Stomach smooth muscle (tissue), 2 donors: ENCODE measurements at regions not wholly inside any gene's neighbourhood (a gene's known extent, or its start where the extent isn't known, plus 50 kb on each side); places are given as distances from the start of the nearest gene placed in this dataset.
"Not testable (repeated sequence)": the region's sequence is repeated elsewhere in the genome, so short reads cannot be mapped to it uniquely, and the experiment has no call there.

Experiments used
- H3K27ac ChIP-seq: one replicate; pipeline ENCODE4 v1.7.0; 2013; ENCODE audit warnings: mild to moderate bottlenecking, low read length, inconsistent platforms
- H3K27me3 ChIP-seq, 2 donors: one replicate each; pipeline ENCODE4 v1.7.0; 2013; ENCODE audit warnings: low read length in 2 of 2; ENCODE audit not compliant: insufficient read depth in 2 of 2, control insufficient read depth in 1 of 2
- H3K36me3 ChIP-seq, 2 donors: one replicate each; pipeline ENCODE4 v1.7.0; 2013; ENCODE audit warnings: low read length in 2 of 2; ENCODE audit not compliant: control insufficient read depth in 2 of 2, insufficient read depth in 2 of 2
- H3K4me1 ChIP-seq: one replicate; pipeline ENCODE4 v1.7.0; 2013; ENCODE audit warnings: low read length; ENCODE audit not compliant: control insufficient read depth, insufficient read depth
- H3K4me3 ChIP-seq, 2 donors: one replicate each; pipeline ENCODE4 v1.7.0; 2013; ENCODE audit warnings: low read length in 2 of 2
- H3K9ac ChIP-seq, 2 donors: one replicate each; pipeline ENCODE4 v1.7.0; 2013; ENCODE audit warnings: low read length in 2 of 2, mild to moderate bottlenecking in 1 of 2
- H3K9me3 ChIP-seq, 2 donors: one replicate each; pipeline ENCODE4 v1.7.0; 2013; ENCODE audit warnings: low read length in 2 of 2; ENCODE audit not compliant: control insufficient read depth in 2 of 2
- donor health status: healthy.
- donor health status: Pancreatic carcinoma.

- Histone ChIP-seq H3K4me1 (no peaks in the 10 kb centered on the region), H3K27me3 (no peaks in the 10 kb centered on the region), H3K9me3 (no peaks in the 10 kb centered on the region), H3K36me3 (no peaks in the 10 kb centered on the region), H3K27ac (no peak overlapping the region), H3K4me3 (no peak overlapping the region), H3K9ac (no peak overlapping the region)
Observed at GRCh38 chr4:138113819-138114400, 128.2 kb downstream of the SLC7A11 start.

- H3K4me1 ChIP-seq, H3K9ac ChIP-seq, H3K36me3 ChIP-seq, H3K27ac ChIP-seq, H3K4me3 ChIP-seq, H3K27me3 ChIP-seq, H3K9me3 ChIP-seq: not testable (repeated sequence)
Observed at GRCh38 chr4:138112890-138113289, 129.3 kb downstream of the SLC7A11 start.

- no peak overlapping the region for H3K27ac ChIP-seq
- H3K36me3 ChIP-seq = no peaks in the 10 kb centered on the region
- H3K9me3 ChIP-seq = no peaks in the 10 kb centered on the region
- no peak overlapping the region for H3K4me3 ChIP-seq
- H3K9ac ChIP-seq = no peak overlapping the region
- no peaks in the 10 kb centered on the region for H3K4me1 ChIP-seq
- no peaks in the 10 kb centered on the region for H3K27me3 ChIP-seq
Observed at GRCh38 chr4:138112389-138112788, 129.8 kb downstream of the SLC7A11 start.

- Histone ChIP-seq H3K27ac (no peak overlapping the region), H3K36me3 (no peaks in the 10 kb centered on the region), H3K9ac (no peak overlapping the region), H3K4me3 (no peak overlapping the region), H3K9me3 (no peaks in the 10 kb centered on the region), H3K27me3 (no peaks in the 10 kb centered on the region), H3K4me1 (no peaks in the 10 kb centered on the region)
Observed at GRCh38 chr4:138111462-138112000, 130.6 kb downstream of the SLC7A11 start.

GRCh38 chr4:138110815-138111214 lies 131.3 kb downstream of the SLC7A11 start:
- Histone ChIP-seq H3K4me3 (no peak overlapping the region), H3K4me1 (no peaks in the 10 kb centered on the region), H3K9me3 (no peaks in the 10 kb centered on the region), H3K9ac (no peak overlapping the region), H3K27ac (no peak overlapping the region), H3K27me3 (no peaks in the 10 kb centered on the region), H3K36me3 (no peaks in the 10 kb centered on the region)

- Histone ChIP-seq H3K9ac (no peak overlapping the region), H3K4me1 (no peaks in the 10 kb centered on the region), H3K27ac (no peak overlapping the region), H3K4me3 (no peak overlapping the region), H3K36me3 (no peaks in the 10 kb centered on the region), H3K27me3 (no peaks in the 10 kb centered on the region), H3K9me3 (no peaks in the 10 kb centered on the region)
Observed at GRCh38 chr4:138107023-138107422, 135.1 kb downstream of the SLC7A11 start.

GRCh38 chr4:138105331-138105730 lies 136.8 kb downstream of the SLC7A11 start:
- H3K27ac ChIP-seq = no peak overlapping the region
- no peaks in the 10 kb centered on the region for H3K4me1 ChIP-seq
- H3K27me3 ChIP-seq = no peaks in the 10 kb centered on the region
- H3K36me3 ChIP-seq = no peaks in the 10 kb centered on the region
- no peaks in the 10 kb centered on the region for H3K9me3 ChIP-seq
- H3K4me3 ChIP-seq = no peak overlapping the region
- no peak overlapping the region for H3K9ac ChIP-seq

GRCh38 chr4:138104284-138104680 lies 137.9 kb downstream of the SLC7A11 start:
- no peaks in the 10 kb centered on the region for H3K4me1 ChIP-seq
- no peak overlapping the region for H3K4me3 ChIP-seq
- H3K27me3 ChIP-seq = no peaks in the 10 kb centered on the region
- H3K9ac ChIP-seq = no peak overlapping the region
- H3K27ac ChIP-seq = no peak overlapping the region
- no peaks in the 10 kb centered on the region for H3K36me3 ChIP-seq
- H3K9me3 ChIP-seq = no peaks in the 10 kb centered on the region

GRCh38 chr4:138103597-138104283 lies 138.4 kb downstream of the SLC7A11 start:
- Histone ChIP-seq H3K9me3 (no peaks in the 10 kb centered on the region), H3K36me3 (no peaks in the 10 kb centered on the region), H3K4me1 (no peaks in the 10 kb centered on the region), H3K27me3 (no peaks in the 10 kb centered on the region), H3K9ac (no peak overlapping the region), H3K27ac (no peak overlapping the region), H3K4me3 (no peak overlapping the region)

- Histone ChIP-seq H3K27me3 (peaks cover 0 to 2% of the 10 kb centered on the region in 2 donors), H3K4me1 (no peaks in the 10 kb centered on the region), H3K4me3 (no peak overlapping the region), H3K27ac (no peak overlapping the region), H3K36me3 (no peaks in the 10 kb centered on the region), H3K9ac (no peak overlapping the region), H3K9me3 (no peaks in the 10 kb centered on the region)
Observed at GRCh38 chr4:138099385-138099784, 142.8 kb downstream of the SLC7A11 start.

- no peak overlapping the region for H3K4me3 ChIP-seq
- H3K9me3 ChIP-seq = no peaks in the 10 kb centered on the region
- H3K9ac ChIP-seq = no peak overlapping the region
- H3K27me3 ChIP-seq = peaks cover 0 to 2% of the 10 kb centered on the region in 2 donors
- H3K36me3 ChIP-seq = no peaks in the 10 kb centered on the region
- H3K4me1 ChIP-seq = no peaks in the 10 kb centered on the region
- no peak overlapping the region for H3K27ac ChIP-seq
Observed at GRCh38 chr4:138097912-138098600, 144.1 kb downstream of the SLC7A11 start.
